Spleen (tissue), 7 donors: ENCODE measurements at regions not wholly inside any gene's neighbourhood (a gene's known extent, or its start where the extent isn't known, plus 50 kb on each side); places are given as distances from the start of the nearest gene placed in this dataset.

Experiments
- CTCF ChIP-seq, 11 experiments: fragments of 200-600 bp in 7 of 11; fragments of 450-650 bp in 4 of 11; sonication (generic) in 4 of 11; IDR thresholded peaks in 8 of 11; conservative IDR thresholded peaks in 3 of 11; 1 replicate in 7 of 11; 2 replicates in 4 of 11; pipeline versions ENCODE4 v1.4.0 to v1.8.0; 2016 to 2021; ENCODE audit warnings: antibody characterized with exemption in 11 of 11, inconsistent platforms in 4 of 11, mild to moderate bottlenecking in 1 of 11
- POLR2AphosphoS5 ChIP-seq, 3 donors: sonication (generic); formaldehyde crosslinking; IDR thresholded peaks; one replicate each; pipeline ENCODE4 v1.5.1; 2017; ENCODE audit warnings: antibody characterized with exemption in 3 of 3
- donor health status: DM: no; HTN: no; CAD: no; lungs with moderate emphysema.
- donor health status: DM: no; HTN: no; CAD: no.
- donor health status: DM: no; HTN: no; CAD: no.

DNA sequence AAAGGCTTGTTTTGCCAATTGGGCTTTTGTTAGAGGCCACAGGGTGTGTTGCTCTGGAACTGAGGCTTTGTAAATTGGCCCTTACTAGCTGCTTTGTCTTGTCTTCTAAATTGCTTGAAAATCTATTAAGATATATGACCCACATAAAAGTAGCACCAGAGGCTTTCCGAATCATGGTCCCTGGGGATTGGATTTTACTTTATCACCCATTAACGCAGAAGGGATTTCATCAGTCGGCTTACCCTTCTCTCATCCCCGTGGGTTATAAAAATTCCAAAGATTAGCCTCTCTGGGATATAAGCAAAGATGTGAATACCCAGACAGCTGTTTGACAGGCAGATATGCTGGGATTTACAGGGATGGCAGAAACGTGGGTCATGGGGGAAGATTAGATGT, 98.3 kb upstream of the CHL1 start:
- TF ChIP-seq CTCF (IDR thresholded peaks at IDR 0.05 in 8 of 11, conservative IDR thresholded peaks at IDR 0.05 in 3 of 11) (no peak), POLR2AphosphoS5 (IDR thresholded peaks at IDR 0.05) (no peak)
